ENCODE measurements at regions not wholly inside any gene's neighbourhood (a gene's known extent, or its start where the extent isn't known, plus 50 kb on each side); places are given as distances from the start of the nearest gene placed in this dataset.

DNA sequence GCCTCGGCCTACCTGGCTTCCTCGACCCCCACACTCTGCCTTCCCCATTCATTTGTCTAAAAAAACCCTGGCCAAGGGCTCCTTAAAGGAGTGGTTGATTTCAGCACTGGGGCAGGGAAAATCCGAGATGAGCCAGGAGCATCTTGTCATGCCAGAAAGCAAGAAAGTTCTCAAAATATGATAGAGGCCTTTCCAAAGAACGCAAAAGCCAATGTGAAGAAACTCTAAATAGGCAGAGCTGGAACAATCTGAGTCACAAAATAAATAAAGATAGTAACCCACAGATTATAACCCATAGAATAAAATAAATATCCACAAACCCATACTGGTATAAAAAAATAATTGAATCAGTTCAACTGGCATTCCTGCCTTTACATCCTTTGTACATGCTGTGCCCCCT lies 192.3 kb upstream of the SALL1 start:
- Histone ChIP-seq H3K36me3 (ENCODE audit: control insufficient read depth, insufficient read depth, low read length) (no peaks in the 10 kb centered on the region), H3K4me3 (ENCODE audit: low read depth, low read length) (no peak overlapping the region), H3K27ac (ENCODE audit: low read depth, low read length) (no peak overlapping the region), H3K9me3 (ENCODE audit: control insufficient read depth, insufficient read depth, low read length) (no peaks in the 10 kb centered on the region), H3K9ac (ENCODE audit: low read depth, low read length) (no peak overlapping the region), H3K27me3 (ENCODE audit: control insufficient read depth, insufficient read depth, low read length) (no peaks in the 10 kb centered on the region), H3K4me1 (ENCODE audit: control insufficient read depth, insufficient read depth, low read length) (no peaks in the 10 kb centered on the region)

DNA sequence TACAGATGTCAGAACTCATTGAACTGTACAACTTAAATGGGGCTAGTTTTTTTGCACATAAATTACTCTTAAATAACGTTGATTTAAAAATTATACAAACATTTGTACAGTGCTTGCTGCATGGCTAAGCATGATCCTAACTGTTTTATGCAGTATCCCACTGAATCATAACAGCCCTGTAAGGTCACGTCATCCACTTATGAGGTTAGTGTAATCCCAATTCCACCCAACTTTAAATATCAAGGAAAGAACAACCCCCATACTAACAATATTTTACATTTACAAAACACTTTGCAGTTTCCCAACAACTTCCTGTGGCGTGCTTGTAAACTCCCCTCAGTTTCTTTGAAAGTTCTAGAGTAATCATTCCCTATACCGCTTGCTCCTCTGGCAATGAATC lies 190.1 kb upstream of the SALL1 start:
- Histone ChIP-seq H3K9me3 (ENCODE audit: control insufficient read depth, insufficient read depth, low read length) (no peaks in the 10 kb centered on the region), H3K9ac (ENCODE audit: low read depth, low read length) (no peak overlapping the region), H3K36me3 (ENCODE audit: control insufficient read depth, insufficient read depth, low read length) (no peaks in the 10 kb centered on the region), H3K27ac (ENCODE audit: low read depth, low read length) (no peak overlapping the region), H3K27me3 (ENCODE audit: control insufficient read depth, insufficient read depth, low read length) (no peaks in the 10 kb centered on the region), H3K4me1 (ENCODE audit: control insufficient read depth, insufficient read depth, low read length) (no peaks in the 10 kb centered on the region), H3K4me3 (ENCODE audit: low read depth, low read length) (no peak overlapping the region)

DNA sequence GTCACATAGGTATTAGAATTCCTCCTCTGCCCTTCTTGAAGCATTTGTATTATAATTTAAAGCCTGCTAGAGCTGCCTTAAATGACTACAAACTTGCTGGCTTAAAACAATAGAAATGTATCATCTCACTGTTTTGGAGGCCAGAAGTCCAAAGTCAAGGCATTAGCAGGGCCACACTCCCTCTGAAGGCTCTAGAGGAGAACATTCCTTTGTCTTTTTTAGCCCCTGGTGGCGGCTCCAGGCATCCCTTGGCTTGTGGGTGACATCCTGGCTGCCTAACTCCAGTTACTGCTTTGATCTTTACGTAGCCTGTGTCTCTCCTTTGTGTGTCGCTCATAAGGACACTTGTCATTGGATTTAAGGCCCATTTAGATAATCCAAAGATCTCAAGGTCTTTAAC lies 186.6 kb upstream of the SALL1 start:
- no peaks in the 10 kb centered on the region for H3K4me1 ChIP-seq (ENCODE audit: control insufficient read depth, insufficient read depth, low read length)

DNA sequence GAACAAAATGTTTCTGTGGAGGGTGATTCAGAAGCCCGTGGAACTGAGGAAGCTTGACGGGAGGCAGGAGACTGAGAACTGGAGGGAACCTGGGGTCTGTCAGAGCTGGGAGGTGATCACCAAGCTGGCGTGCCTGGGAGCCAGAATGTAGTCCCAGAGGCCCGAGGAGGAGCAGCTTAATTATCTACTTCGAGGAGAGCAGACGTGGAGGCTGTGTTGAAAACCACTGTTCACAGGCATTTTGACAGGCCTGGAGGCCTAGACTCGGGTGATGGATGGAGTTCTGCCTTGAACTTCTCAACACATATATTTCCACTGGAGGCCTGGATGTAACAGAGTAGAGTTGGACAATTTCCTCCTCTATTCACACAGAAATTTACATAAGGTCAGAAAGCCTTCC lies 177.7 kb upstream of the SALL1 start:
- Histone ChIP-seq H3K9me3 (ENCODE audit: control insufficient read depth, insufficient read depth, low read length) (peaks cover 10% of the 10 kb centered on the region; the same call in 1 of the 2 replicates), H3K27ac (ENCODE audit: low read depth, low read length) (no peak overlapping the region), H3K36me3 (ENCODE audit: control insufficient read depth, insufficient read depth, low read length) (no peaks in the 10 kb centered on the region), H3K27me3 (ENCODE audit: control insufficient read depth, insufficient read depth, low read length) (no peaks in the 10 kb centered on the region), H3K4me3 (ENCODE audit: low read depth, low read length) (no peak overlapping the region), H3K9ac (ENCODE audit: low read depth, low read length) (no peak overlapping the region), H3K4me1 (ENCODE audit: control insufficient read depth, insufficient read depth, low read length) (no peaks in the 10 kb centered on the region)

More for the DNA sequence above, 186.6 kb upstream of the SALL1 start:
- no peak overlapping the region for H3K9ac ChIP-seq (ENCODE audit: low read depth, low read length)
- H3K27me3 ChIP-seq (ENCODE audit: control insufficient read depth, insufficient read depth, low read length) = no peaks in the 10 kb centered on the region
- no peak overlapping the region for H3K27ac ChIP-seq (ENCODE audit: low read depth, low read length)
- no peaks in the 10 kb centered on the region for H3K9me3 ChIP-seq (ENCODE audit: control insufficient read depth, insufficient read depth, low read length)
- H3K4me3 ChIP-seq (ENCODE audit: low read depth, low read length) = no peak overlapping the region
- H3K36me3 ChIP-seq (ENCODE audit: control insufficient read depth, insufficient read depth, low read length) = no peaks in the 10 kb centered on the region

DNA sequence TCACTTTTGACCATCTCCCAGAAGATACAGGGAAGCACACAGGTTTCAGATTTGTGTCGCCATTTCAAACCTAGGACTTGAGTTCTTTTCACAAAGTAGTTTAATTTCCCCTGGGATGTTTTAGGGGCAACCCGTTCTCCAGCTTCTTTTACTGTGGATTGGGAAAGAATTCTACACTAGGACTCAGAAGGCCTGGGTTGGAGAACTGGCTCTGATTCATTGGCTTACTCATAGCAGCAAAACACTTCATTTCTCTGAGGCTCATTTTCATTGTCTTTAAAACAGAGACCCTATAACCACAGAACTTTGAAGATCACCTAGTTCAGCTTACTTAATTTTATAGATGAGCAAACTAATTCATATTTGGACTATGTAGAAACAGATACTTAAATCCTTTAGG lies 175.9 kb upstream of the SALL1 start:
- Histone ChIP-seq H3K4me3 (ENCODE audit: low read depth, low read length) (no peak overlapping the region), H3K36me3 (ENCODE audit: control insufficient read depth, insufficient read depth, low read length) (no peaks in the 10 kb centered on the region), H3K27ac (ENCODE audit: low read depth, low read length) (no peak overlapping the region), H3K9ac (ENCODE audit: low read depth, low read length) (no peak overlapping the region), H3K4me1 (ENCODE audit: control insufficient read depth, insufficient read depth, low read length) (no peaks in the 10 kb centered on the region), H3K27me3 (ENCODE audit: control insufficient read depth, insufficient read depth, low read length) (no peaks in the 10 kb centered on the region), H3K9me3 (ENCODE audit: control insufficient read depth, insufficient read depth, low read length) (peaks cover 10% of the 10 kb centered on the region; the same call in 1 of the 2 replicates)

DNA sequence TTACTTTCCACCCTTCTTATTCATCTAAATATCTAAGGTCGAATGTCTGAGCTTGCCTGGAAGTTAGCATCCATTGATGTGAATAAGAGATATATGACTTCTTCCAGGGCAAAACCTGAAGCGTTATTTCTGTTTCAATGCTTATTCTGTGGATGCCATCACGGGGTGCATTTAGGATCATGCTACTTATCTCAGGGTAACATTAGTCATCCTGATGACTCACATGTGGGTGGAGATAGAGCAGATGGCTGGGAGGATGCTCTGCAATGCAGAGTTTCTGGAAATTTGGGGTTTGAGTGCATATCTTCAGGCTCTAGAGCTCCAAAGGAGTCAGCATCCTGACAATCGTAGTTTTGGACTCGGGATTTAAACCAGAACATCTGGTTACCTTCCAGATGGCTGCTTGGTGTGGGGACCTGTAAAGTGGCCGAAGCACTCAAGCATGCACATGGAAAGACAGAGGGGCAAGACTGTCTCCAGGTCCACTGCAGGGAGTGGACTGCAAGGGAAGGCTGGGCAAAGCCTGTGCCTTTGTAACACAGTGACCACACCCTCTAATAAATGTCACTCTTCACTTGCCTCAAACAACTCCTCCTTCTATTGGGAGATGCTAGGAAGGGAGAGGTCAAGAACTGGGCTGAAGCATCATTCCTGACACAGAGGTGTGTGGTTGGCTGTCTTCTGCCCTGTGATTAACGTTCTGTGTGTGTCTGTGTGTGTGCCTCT lies 175.2 kb upstream of the SALL1 start:
- Histone ChIP-seq H3K27me3 (ENCODE audit: control insufficient read depth, insufficient read depth, low read length) (no peaks in the 10 kb centered on the region), H3K9ac (ENCODE audit: low read depth, low read length) (no peak overlapping the region)

DNA sequence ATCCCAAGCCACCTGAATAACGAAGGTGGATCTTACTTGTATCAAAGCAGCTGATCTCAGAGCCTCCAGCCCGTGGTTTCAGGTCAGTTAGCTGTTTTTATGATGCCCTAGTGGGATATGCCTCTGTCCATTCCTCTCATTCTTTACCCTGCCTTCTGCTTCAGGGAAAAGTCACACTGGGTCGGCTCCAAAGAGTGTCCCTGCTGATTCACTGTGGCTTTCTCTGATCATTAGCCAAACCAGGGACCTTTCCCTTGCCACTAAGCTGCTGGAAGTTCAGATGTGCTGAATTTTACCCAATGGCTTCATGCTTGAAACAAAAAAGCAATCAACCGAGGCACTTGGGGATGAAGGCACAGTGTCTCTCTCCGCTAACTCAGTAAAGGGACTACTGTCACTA lies 170.2 kb upstream of the SALL1 start:
- no peak overlapping the region for H3K9ac ChIP-seq (ENCODE audit: low read depth, low read length)
- H3K27ac ChIP-seq (ENCODE audit: low read depth, low read length) = no peak overlapping the region
- H3K36me3 ChIP-seq (ENCODE audit: control insufficient read depth, insufficient read depth, low read length) = no peaks in the 10 kb centered on the region

More for the DNA sequence above, 175.2 kb upstream of the SALL1 start:
- Histone ChIP-seq H3K9me3 (ENCODE audit: control insufficient read depth, insufficient read depth, low read length) (peaks cover 10% of the 10 kb centered on the region; the same call in 1 of the 2 replicates), H3K27ac (ENCODE audit: low read depth, low read length) (no peak overlapping the region), H3K4me1 (ENCODE audit: control insufficient read depth, insufficient read depth, low read length) (no peaks in the 10 kb centered on the region), H3K36me3 (ENCODE audit: control insufficient read depth, insufficient read depth, low read length) (no peaks in the 10 kb centered on the region), H3K4me3 (ENCODE audit: low read depth, low read length) (no peak overlapping the region)

DNA sequence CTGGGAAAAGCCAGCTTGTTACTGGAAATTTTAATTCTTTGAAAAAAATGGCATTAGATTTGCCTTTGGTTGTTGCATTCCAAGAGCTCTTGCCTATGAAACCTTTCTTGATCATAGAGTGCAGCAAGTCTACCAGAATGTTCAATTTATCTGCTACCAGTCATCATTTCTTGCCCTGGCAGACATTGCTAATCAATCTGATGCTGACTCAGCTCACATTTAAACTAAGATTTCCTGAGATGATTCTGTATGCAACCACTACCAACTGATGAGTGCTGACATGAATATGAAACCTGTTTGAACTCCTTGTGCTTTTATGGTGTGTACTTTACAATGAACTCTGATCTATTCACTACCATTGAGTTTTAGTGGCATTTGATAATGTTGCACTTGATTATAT lies 166.5 kb upstream of the SALL1 start:
- H3K9me3 ChIP-seq (ENCODE audit: control insufficient read depth, insufficient read depth, low read length) = no peaks in the 10 kb centered on the region
- no peaks in the 10 kb centered on the region for H3K4me1 ChIP-seq (ENCODE audit: control insufficient read depth, insufficient read depth, low read length)
- no peak overlapping the region for H3K4me3 ChIP-seq (ENCODE audit: low read depth, low read length)
- no peak overlapping the region for H3K27ac ChIP-seq (ENCODE audit: low read depth, low read length)
- H3K27me3 ChIP-seq (ENCODE audit: control insufficient read depth, insufficient read depth, low read length) = no peaks in the 10 kb centered on the region
- H3K9ac ChIP-seq (ENCODE audit: low read depth, low read length) = no peak overlapping the region
- no peaks in the 10 kb centered on the region for H3K36me3 ChIP-seq (ENCODE audit: control insufficient read depth, insufficient read depth, low read length)

More for the DNA sequence above, 170.2 kb upstream of the SALL1 start:
- H3K4me3 ChIP-seq (ENCODE audit: low read depth, low read length) = no peak overlapping the region
- no peaks in the 10 kb centered on the region for H3K4me1 ChIP-seq (ENCODE audit: control insufficient read depth, insufficient read depth, low read length)
- H3K9me3 ChIP-seq (ENCODE audit: control insufficient read depth, insufficient read depth, low read length) = no peaks in the 10 kb centered on the region
- H3K27me3 ChIP-seq (ENCODE audit: control insufficient read depth, insufficient read depth, low read length) = no peaks in the 10 kb centered on the region

DNA sequence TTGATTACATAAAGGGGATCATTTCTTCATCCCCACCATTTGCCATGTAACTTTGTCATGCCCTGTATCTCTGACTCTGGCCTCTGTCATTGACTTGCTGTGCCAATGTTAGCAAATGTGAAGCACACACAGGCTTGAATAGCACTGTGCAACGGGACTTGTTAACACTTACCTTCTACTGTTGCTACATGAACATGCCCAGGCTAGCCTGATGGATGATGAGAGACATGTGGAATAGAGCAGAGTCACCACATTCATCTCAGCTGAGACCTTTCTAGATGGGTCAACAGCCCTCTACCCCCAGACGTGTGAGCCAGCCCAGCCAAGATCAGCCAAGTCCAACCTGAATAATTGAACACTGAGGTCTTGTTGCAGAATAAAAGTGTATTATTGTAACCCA lies 162.1 kb upstream of the SALL1 start:
- no peaks in the 10 kb centered on the region for H3K36me3 ChIP-seq (ENCODE audit: control insufficient read depth, insufficient read depth, low read length)
- H3K9ac ChIP-seq (ENCODE audit: low read depth, low read length) = no peak overlapping the region
- no peak overlapping the region for H3K4me3 ChIP-seq (ENCODE audit: low read depth, low read length)
- H3K27me3 ChIP-seq (ENCODE audit: control insufficient read depth, insufficient read depth, low read length) = no peaks in the 10 kb centered on the region
- H3K4me1 ChIP-seq (ENCODE audit: control insufficient read depth, insufficient read depth, low read length) = 0 out of 2 replicates have a peak, but pooled peaks cover 3% of the 10 kb centered on the region
- no peak overlapping the region for H3K27ac ChIP-seq (ENCODE audit: low read depth, low read length)
- H3K9me3 ChIP-seq (ENCODE audit: control insufficient read depth, insufficient read depth, low read length) = no peaks in the 10 kb centered on the region

DNA sequence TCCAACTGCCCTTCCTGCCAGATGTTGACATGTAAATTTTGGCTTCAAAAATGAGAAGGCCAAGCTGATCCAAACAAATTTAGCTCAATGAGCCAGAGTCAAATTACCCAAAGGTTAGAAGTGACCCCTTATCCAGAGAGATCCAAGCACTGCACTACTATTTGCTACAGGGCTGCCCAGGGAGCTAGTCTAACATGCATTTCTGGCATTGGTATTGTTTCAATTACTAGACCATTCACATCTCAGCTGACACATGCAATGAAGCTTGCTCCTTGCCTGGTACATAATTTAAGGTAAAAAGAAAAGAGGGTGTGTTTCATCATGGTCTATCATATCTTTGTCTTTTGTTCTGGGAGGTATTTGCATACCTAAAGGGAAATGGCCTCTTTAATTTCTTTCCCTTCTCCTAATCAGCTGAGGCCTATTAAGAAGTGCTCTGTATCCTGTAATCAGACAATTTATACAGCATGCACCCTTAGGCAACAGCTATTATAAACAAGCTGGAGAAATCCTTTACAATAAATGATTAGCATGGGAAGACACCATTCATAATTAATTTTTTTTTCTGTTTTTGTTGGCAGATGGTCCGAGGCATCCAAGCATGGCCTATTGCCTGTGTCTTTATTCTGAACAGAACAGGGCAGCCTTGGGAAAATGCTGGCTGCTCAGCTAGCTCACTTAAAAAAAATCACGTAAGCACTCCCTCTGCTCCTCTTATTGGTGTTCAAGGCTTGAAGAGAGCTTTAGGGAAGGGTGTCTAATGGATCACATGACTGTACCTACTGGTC lies 161.5 kb upstream of the SALL1 start:
- H3K9ac ChIP-seq (ENCODE audit: low read depth, low read length) = no peak overlapping the region
- no peak overlapping the region for H3K4me3 ChIP-seq (ENCODE audit: low read depth, low read length)
- no peaks in the 10 kb centered on the region for H3K27me3 ChIP-seq (ENCODE audit: control insufficient read depth, insufficient read depth, low read length)
- H3K36me3 ChIP-seq (ENCODE audit: control insufficient read depth, insufficient read depth, low read length) = no peaks in the 10 kb centered on the region
- peaks cover 5% of the 10 kb centered on the region; the same call in 1 of the 2 replicates for H3K4me1 ChIP-seq (ENCODE audit: control insufficient read depth, insufficient read depth, low read length)
- no peaks in the 10 kb centered on the region for H3K9me3 ChIP-seq (ENCODE audit: control insufficient read depth, insufficient read depth, low read length)
- H3K27ac ChIP-seq (ENCODE audit: low read depth, low read length) = no peak overlapping the region

DNA sequence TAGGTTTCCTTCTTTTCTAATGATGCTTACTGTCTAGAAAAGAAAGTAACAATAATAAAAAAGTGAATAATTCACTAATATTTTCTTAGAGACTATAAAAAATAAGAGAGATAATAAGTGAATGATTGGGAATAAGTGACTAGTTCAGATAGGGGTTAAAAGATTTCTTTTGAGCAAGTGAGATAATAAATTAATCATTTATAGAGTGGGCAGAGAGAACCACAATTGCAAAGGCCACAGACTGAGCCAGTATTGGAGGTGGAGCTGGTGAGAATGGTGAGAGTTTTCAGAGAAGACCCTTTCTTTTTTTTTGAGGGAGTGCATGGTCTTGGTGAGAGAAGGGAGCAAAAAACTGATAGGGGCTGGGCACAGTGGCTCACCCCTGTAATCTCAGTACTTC lies 159.1 kb upstream of the SALL1 start:
- peaks cover 12% of the 10 kb centered on the region; the same call in 1 of the 2 replicates for H3K4me1 ChIP-seq (ENCODE audit: control insufficient read depth, insufficient read depth, low read length)
- no peak overlapping the region for H3K9ac ChIP-seq (ENCODE audit: low read depth, low read length)
- H3K36me3 ChIP-seq (ENCODE audit: control insufficient read depth, insufficient read depth, low read length) = no peaks in the 10 kb centered on the region
- H3K4me3 ChIP-seq (ENCODE audit: low read depth, low read length) = no peak overlapping the region
- no peaks in the 10 kb centered on the region for H3K27me3 ChIP-seq (ENCODE audit: control insufficient read depth, insufficient read depth, low read length)
- no peak overlapping the region for H3K27ac ChIP-seq (ENCODE audit: low read depth, low read length)
- H3K9me3 ChIP-seq (ENCODE audit: control insufficient read depth, insufficient read depth, low read length) = no peaks in the 10 kb centered on the region

Data from HUES48 (cell line).